Uterus (tissue), 2 donors: ENCODE measurements at regions not wholly inside any gene's neighbourhood (a gene's known extent, or its start where the extent isn't known, plus 50 kb on each side); places are given as distances from the start of the nearest gene placed in this dataset.

ENCODE experiments used
- POLR2A ChIP-seq, 2 donors: fragments of 450-650 bp; IDR thresholded peaks; one replicate each; pipeline ENCODE4 v1.6.1; 2016; ENCODE audit warnings: antibody characterized with exemption in 2 of 2, mild to moderate bottlenecking in 1 of 2, moderate library complexity in 1 of 2
- TF ChIP-seq, protein P1 (sequence below), 4 experiments: fragments of 200-600 bp in 2 of 4; fragments of 450-650 bp in 2 of 4; sonication (generic) in 2 of 4; IDR thresholded peaks; one replicate each; pipeline ENCODE4 v1.5.1; 2016 to 2019; ENCODE audit warnings: antibody characterized with exemption in 4 of 4, mild to moderate bottlenecking in 2 of 4, moderate library complexity in 1 of 4

DNA sequence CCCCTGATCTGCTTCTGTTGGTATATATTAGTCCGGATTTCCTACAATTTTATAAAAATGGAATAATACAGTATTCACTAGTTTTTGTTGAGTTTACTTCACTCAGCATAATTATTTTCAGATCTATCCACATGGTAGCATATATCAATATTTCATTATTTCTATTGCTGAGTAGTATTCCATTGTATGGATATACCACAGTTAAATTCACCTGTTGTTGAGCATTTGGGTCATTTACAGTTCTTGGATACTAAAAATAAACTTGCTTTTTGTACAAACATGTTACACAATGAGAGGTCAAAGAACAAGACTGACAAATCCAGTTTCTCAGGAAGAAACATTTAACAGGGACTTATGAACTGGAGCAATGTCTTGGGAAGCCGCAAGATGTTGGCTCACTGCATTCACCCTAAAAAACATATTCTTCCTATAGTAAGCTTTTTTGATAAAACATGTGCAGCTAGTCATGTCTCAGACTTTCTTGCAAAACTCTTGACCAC is 126.9 kb upstream of the HS3ST2 start:
- TF ChIP-seq POLR2A (IDR thresholded peaks at IDR 0.05): no peak
- TF ChIP-seq, protein P1, sequence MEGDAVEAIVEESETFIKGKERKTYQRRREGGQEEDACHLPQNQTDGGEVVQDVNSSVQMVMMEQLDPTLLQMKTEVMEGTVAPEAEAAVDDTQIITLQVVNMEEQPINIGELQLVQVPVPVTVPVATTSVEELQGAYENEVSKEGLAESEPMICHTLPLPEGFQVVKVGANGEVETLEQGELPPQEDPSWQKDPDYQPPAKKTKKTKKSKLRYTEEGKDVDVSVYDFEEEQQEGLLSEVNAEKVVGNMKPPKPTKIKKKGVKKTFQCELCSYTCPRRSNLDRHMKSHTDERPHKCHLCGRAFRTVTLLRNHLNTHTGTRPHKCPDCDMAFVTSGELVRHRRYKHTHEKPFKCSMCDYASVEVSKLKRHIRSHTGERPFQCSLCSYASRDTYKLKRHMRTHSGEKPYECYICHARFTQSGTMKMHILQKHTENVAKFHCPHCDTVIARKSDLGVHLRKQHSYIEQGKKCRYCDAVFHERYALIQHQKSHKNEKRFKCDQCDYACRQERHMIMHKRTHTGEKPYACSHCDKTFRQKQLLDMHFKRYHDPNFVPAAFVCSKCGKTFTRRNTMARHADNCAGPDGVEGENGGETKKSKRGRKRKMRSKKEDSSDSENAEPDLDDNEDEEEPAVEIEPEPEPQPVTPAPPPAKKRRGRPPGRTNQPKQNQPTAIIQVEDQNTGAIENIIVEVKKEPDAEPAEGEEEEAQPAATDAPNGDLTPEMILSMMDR (IDR thresholded peaks at IDR 0.05): no peak
